GM12892 (cell line): ENCODE measurements at regions not wholly inside any gene's neighbourhood (a gene's known extent, or its start where the extent isn't known, plus 50 kb on each side); places are given as distances from the start of the nearest gene placed in this dataset.

Source experiments
- DNase-seq: peaks from one replicate; pipeline ENCODE4 v3.0.0; 2011; ENCODE audit not compliant: insufficient read length
- FAIRE-seq: peaks from 2 replicates; lab custom pipeline; 2011; peaks lifted over from hg19 to GRCh38; lab: Jason Lieb, UNC
- POLR2A ChIP-seq: IDR thresholded peaks from 2 replicates; pipeline ENCODE4 v1.6.1; 2011; ENCODE audit warnings: low read depth, low read length, control low read depth
- POLR2AphosphoS5 ChIP-seq: IDR thresholded peaks from 2 replicates; pipeline ENCODE4 v1.6.1; 2011; ENCODE audit warnings: low read depth, low read length, control low read depth
- TAF1 ChIP-seq: IDR thresholded peaks from 2 replicates; pipeline ENCODE4 v1.6.1; 2011; ENCODE audit warnings: low read depth, mild to moderate bottlenecking, control low read depth, low read length, borderline replicate concordance

DNA sequence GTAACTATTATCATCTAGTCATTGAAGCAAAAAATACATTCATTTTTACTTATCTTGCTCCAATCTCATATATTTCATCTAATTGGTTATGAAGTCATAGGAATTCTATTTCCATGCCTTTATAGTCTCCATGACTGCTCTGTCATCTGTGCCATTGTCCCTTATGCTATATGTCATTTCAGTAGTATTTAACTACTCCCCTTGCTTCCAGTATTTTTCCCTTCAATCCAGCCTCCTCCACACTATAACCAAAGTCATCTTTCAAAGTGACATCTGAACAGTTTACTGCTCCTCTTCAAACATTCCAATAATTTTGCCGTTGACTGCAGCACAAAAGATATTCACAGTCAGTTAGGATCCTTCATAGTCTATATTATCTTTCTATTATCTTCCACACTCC lies 216.6 kb upstream of the HS3ST5 start:
- no peak for TF ChIP-seq POLR2AphosphoS5
- no peak for TF ChIP-seq POLR2A
- no peak for TF ChIP-seq TAF1
- no peak for DNase-seq
- FAIRE-seq = no peak

- FAIRE-seq = no peak
- no peak for DNase-seq
- no peak for TF ChIP-seq POLR2A
- no peak for TF ChIP-seq POLR2AphosphoS5
- TF ChIP-seq TAF1 = no peak
Measured at GRCh38 chr6:114558153-114558552, 215.3 kb upstream of the HS3ST5 start.

DNA sequence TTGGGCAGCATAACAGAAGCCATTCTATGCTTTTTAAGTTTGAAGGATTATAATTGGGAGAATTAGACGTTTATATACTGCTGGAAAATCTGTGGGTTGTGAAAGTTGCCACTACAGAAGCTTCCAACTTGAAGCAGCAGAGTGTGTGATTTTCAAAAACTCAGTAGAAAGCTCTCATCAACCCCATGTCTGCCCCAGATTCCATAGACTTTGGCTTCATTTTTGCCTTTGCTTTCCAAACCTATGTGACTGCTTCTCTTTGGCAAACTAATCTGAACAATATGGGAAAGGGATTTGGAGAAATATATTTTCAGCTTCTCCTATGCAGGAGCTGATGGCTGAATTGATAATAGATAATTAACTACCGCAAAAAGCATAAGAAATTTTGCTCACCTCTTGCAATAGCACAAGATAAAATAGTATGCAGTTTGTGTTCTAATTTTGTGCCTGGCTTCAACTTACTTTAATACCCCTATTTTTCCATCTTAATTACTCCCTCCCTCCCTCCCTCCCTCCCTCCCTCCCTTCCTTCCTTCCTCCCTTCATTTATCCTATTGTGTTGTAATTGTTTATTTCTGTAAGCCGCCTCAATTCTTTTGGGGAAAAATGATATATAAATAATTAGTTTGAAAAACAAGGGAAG lies 214.1 kb upstream of the HS3ST5 start:
- no peak for DNase-seq
- FAIRE-seq = no peak
- TF ChIP-seq POLR2A = no peak
- no peak for TF ChIP-seq POLR2AphosphoS5
- TF ChIP-seq TAF1 = no peak

- FAIRE-seq = no peak
- no peak for DNase-seq
- TF ChIP-seq POLR2A (no peak), TAF1 (no peak), POLR2AphosphoS5 (no peak)
Measured at GRCh38 chr6:114550316-114550715, 207.5 kb upstream of the HS3ST5 start.

GRCh38 chr6:114543696-114544095 lies 200.9 kb upstream of the HS3ST5 start:
- FAIRE-seq = no peak
- DNase-seq = no peak
- TF ChIP-seq POLR2A (no peak), TAF1 (no peak), POLR2AphosphoS5 (no peak)

- TF ChIP-seq POLR2AphosphoS5 = no peak
- no peak for TF ChIP-seq TAF1
- no peak for TF ChIP-seq POLR2A
- FAIRE-seq (no peak), DNase-seq (no peak)
Measured at GRCh38 chr6:114541794-114542193, 199.0 kb upstream of the HS3ST5 start.

GRCh38 chr6:114537977-114538376 lies 195.2 kb upstream of the HS3ST5 start:
- DNase-seq (no peak), FAIRE-seq (no peak)
- TF ChIP-seq POLR2A (no peak), TAF1 (no peak), POLR2AphosphoS5 (no peak)

DNA sequence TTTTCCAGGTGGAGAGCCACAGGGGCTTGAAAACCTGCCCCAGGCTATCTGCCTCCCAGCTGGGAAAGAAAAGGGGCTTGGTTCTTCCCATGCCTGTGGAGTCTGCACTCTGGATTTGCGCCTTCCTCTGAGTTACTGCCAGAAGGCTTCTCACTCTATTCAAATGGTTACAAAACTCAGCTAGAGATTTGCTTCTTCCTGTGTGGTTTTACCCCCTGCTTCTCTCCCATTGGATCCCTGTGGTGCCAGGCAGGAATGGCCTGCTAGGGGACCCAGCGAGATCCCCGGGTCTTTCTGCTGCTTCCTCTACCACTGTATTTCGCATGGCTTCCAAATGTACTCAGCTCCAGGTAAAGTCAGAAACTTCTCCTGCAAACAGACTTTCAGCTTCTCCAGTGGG lies 192.0 kb upstream of the HS3ST5 start:
- DNase-seq (no peak), FAIRE-seq (no peak)
- no peak for TF ChIP-seq POLR2AphosphoS5

DNA sequence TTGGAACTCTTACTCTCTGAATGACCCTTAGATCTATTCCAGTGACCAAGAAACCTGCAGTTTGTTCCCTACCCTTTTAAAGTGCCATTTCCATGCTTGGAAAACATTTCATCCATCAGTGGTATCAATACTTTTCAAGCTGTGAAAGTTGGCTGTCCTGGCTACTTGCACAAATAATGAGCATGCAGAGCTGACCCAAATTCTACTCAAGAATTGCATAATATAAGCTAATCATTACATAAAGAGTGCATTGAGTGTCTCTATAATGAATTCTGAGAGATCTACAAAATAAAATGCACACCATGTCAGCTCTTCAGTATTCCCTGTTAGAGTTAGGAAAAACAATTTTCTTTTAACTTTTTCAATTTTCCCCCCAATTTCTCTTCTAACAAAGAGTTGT lies 181.3 kb upstream of the HS3ST5 start:
- FAIRE-seq = no peak
- DNase-seq = no peak
- no peak for TF ChIP-seq TAF1
- TF ChIP-seq POLR2A = no peak
- no peak for TF ChIP-seq POLR2AphosphoS5

DNA sequence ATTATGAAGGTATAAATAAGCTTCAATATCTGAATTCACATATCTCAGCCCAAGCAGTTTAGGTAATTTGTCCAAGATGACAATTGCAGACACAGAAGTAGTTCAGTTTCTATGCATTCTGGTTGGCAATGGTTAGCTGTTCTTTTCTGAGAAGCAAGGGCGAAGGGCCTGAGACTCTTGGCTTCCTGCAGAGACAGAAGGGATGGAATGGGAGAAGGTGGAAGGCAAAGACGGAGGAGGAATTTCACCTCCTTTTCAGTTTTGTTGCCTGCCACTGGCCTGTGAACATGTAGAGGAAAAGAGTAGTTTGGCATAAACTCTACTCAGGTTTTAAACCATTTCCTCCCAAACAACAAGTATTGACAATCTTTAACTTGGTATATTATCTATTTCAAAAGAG lies 180.7 kb upstream of the HS3ST5 start:
- no peak for DNase-seq
- TF ChIP-seq TAF1 = no peak
- no peak for TF ChIP-seq POLR2AphosphoS5
- TF ChIP-seq POLR2A = no peak
- no peak for FAIRE-seq

DNA sequence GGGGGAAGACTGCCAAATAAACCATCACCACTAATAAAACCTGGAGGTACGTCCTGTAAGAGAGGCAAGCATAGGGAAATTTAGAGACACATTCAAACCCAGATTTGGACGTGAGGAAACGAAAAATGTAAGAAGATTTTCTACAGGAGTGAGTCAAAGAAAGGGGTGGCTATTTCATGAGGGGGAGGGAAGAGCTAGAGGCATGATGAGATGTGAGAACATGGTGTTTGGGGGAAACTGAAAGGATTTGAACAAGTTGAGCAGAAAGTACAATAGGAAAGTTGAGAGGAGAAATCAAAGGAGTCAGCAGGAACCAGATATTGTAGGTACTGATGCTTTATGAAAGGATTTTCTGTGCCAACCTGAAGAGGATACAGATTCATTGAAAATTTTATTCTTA lies 179.1 kb upstream of the HS3ST5 start:
- no peak for DNase-seq
- TF ChIP-seq POLR2A (no peak), POLR2AphosphoS5 (no peak), TAF1 (no peak)
- no peak for FAIRE-seq

DNA sequence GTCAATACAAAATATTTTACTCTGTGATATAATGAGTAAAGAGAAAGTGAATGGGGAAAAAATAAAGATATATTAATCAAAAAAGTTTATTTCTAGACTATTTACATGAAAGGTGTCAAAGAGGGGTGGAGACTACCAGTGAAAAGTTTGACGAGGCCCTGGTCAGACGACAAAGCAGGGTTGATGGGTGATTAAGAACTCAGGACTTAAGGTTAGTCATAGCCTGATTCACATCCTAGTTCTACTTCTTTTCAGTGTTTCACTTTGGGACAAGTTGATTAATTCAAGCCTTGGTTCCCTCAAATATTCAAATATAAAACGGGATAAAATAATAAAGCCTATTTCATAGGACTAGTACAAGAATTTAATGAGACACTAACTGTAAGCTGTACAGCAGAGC lies 178.2 kb upstream of the HS3ST5 start:
- FAIRE-seq = no peak
- TF ChIP-seq POLR2A = no peak
- TF ChIP-seq TAF1 = no peak
- TF ChIP-seq POLR2AphosphoS5 = no peak

DNA sequence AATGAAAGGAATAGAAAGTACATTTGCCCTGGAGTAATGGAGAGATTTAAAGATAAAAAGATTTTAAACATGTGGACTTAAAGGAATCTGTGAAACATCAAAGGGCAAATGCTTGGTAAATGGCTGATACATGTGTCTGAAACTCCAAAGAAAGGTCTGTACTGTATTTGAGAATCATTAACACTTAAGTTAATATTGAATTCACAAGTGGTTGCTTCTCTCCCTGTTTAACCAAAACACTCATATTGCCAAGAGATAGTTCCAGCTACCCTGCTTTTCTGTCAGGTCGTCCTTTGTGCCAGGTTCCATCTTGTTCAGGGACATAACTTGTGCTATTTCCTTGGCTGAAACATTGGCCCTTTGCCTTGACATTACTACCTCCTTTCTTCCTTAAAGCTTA lies 171.3 kb upstream of the HS3ST5 start:
- no peak for FAIRE-seq

More for the DNA sequence above, 178.2 kb upstream of the HS3ST5 start:
- DNase-seq = no peak

DNA sequence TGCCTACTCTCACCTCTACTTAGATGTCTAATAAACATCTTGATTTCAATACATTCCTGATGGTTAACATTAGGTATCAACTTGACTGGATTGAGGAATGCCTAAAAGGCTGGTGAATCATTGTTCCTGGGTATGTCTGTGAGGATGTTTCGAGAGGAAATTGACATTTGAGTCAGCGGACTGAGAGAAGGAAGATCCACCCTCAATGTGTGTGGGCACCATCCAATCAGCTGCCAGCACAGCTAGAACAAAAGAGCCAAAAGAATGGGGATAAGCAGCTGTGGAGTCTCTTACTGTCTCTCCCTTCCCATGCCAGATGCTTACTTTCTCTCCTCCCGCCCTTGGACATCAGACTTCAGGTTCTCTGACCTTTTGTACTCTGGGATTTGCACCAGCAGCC lies 128.6 kb upstream of the HS3ST5 start:
- FAIRE-seq (no peak), DNase-seq (no peak)
- no peak for TF ChIP-seq TAF1
- no peak for TF ChIP-seq POLR2A
- TF ChIP-seq POLR2AphosphoS5 = no peak

More for the DNA sequence above, 171.3 kb upstream of the HS3ST5 start:
- no peak for DNase-seq
- TF ChIP-seq POLR2A (no peak), POLR2AphosphoS5 (no peak), TAF1 (no peak)
